Nephron (organoid): ENCODE measurements at regions not wholly inside any gene's neighbourhood (a gene's known extent, or its start where the extent isn't known, plus 50 kb on each side); places are given as distances from the start of the nearest gene placed in this dataset.

ENCODE experiments used
- H3K27ac Mint-ChIP-seq, 3 experiments: 2 replicates each; pipeline ENCODE4 v1.8.0; 2020; ENCODE audit warnings: mixed read lengths in 3 of 3, mild to moderate bottlenecking in 2 of 3, moderate library complexity in 1 of 3
- H3K27me3 Mint-ChIP-seq: 2 replicates; pipeline ENCODE4 v1.8.0; 2021; ENCODE audit warnings: low read depth, mild to moderate bottlenecking, moderate library complexity, mixed read lengths
- H3K36me3 Mint-ChIP-seq: 2 replicates; pipeline ENCODE4 v1.8.0; 2020; ENCODE audit warnings: low read depth, mixed read lengths
- H3K4me1 Mint-ChIP-seq: 2 replicates; pipeline ENCODE4 v1.8.0; 2020; ENCODE audit warnings: mixed read lengths
- H3K4me3 Mint-ChIP-seq, 3 experiments: 2 replicates each; pipeline ENCODE4 v1.8.0; 2020; ENCODE audit warnings: mild to moderate bottlenecking in 3 of 3, mixed read lengths in 3 of 3, moderate library complexity in 2 of 3
- H3K9me3 Mint-ChIP-seq: 2 replicates; pipeline ENCODE4 v1.8.0; 2020; ENCODE audit warnings: mixed read lengths
- CTCF ChIP-seq, 3 experiments: fragments of 200-600 bp; sonication (generic); IDR thresholded peaks; one replicate each; pipeline ENCODE4 v1.5.0; 2021; ENCODE audit warnings: antibody characterized with exemption in 3 of 3; ENCODE audit not compliant: unreplicated experiment in 3 of 3

GRCh38 chr17:79470754-79471153 lies 140.1 kb downstream of the RBFOX3 start:
- peaks cover 22% of the 10 kb centered on the region for H3K4me1 Mint-ChIP-seq
- H3K4me3 Mint-ChIP-seq = no peak overlapping the region
- TF ChIP-seq CTCF (IDR thresholded peaks at IDR 0.05; ENCODE audit: unreplicated experiment in 3 of 3) = no peak
- peaks cover 38% of the 10 kb centered on the region for H3K27me3 Mint-ChIP-seq
- H3K9me3 Mint-ChIP-seq = no peaks in the 10 kb centered on the region
- no peaks in the 10 kb centered on the region for H3K36me3 Mint-ChIP-seq
- no peak overlapping the region for H3K27ac Mint-ChIP-seq

GRCh38 chr17:79469646-79470045 lies 141.2 kb downstream of the RBFOX3 start:
- H3K27ac Mint-ChIP-seq = no peak overlapping the region
- no peak for TF ChIP-seq CTCF (IDR thresholded peaks at IDR 0.05; ENCODE audit: unreplicated experiment in 3 of 3)
- H3K9me3 Mint-ChIP-seq = no peaks in the 10 kb centered on the region
- H3K27me3 Mint-ChIP-seq = peaks cover 34% of the 10 kb centered on the region
- peaks cover 18% of the 10 kb centered on the region for H3K4me1 Mint-ChIP-seq
- no peaks in the 10 kb centered on the region for H3K36me3 Mint-ChIP-seq
- H3K4me3 Mint-ChIP-seq = no peak overlapping the region

- no peak overlapping the region for H3K4me3 Mint-ChIP-seq
- H3K27me3 Mint-ChIP-seq = peaks cover 25% of the 10 kb centered on the region
- no peak for TF ChIP-seq CTCF (IDR thresholded peaks at IDR 0.05; ENCODE audit: unreplicated experiment in 3 of 3)
- no peak overlapping the region for H3K27ac Mint-ChIP-seq
- H3K9me3 Mint-ChIP-seq = no peaks in the 10 kb centered on the region
- peaks cover 12% of the 10 kb centered on the region for H3K4me1 Mint-ChIP-seq
- no peaks in the 10 kb centered on the region for H3K36me3 Mint-ChIP-seq
These were observed 142.5 kb downstream of the RBFOX3 start for GRCh38 chr17:79468183-79468944.

GRCh38 chr17:79466562-79467350 lies 144.1 kb downstream of the RBFOX3 start:
- Mint-ChIP-seq H3K9me3 (no peaks in the 10 kb centered on the region), H3K4me1 (peaks cover 11% of the 10 kb centered on the region), H3K27ac (no peak overlapping the region), H3K36me3 (no peaks in the 10 kb centered on the region), H3K27me3 (peaks cover 32% of the 10 kb centered on the region), H3K4me3 (no peak overlapping the region)
- TF ChIP-seq CTCF (IDR thresholded peaks at IDR 0.05; ENCODE audit: unreplicated experiment in 3 of 3) = no peak

- H3K4me1 Mint-ChIP-seq = peaks cover 11% of the 10 kb centered on the region
- H3K27me3 Mint-ChIP-seq = peaks cover 28% of the 10 kb centered on the region
- TF ChIP-seq CTCF (IDR thresholded peaks at IDR 0.05; ENCODE audit: unreplicated experiment in 3 of 3) = no peak
- no peaks in the 10 kb centered on the region for H3K9me3 Mint-ChIP-seq
- no peak overlapping the region for H3K27ac Mint-ChIP-seq
- no peak overlapping the region for H3K4me3 Mint-ChIP-seq
- H3K36me3 Mint-ChIP-seq = no peaks in the 10 kb centered on the region
These were observed 145.2 kb downstream of the RBFOX3 start for GRCh38 chr17:79465681-79466025.
